ENCODE measurements at regions not wholly inside any gene's neighbourhood (a gene's known extent, or its start where the extent isn't known, plus 50 kb on each side); places are given as distances from the start of the nearest gene placed in this dataset.
"Not testable (repeated sequence)": the region's sequence is repeated elsewhere in the genome, so short reads cannot be mapped to it uniquely, and the experiment has no call there.

GRCh38 chr6:90900034-90900433 is 313.2 kb upstream of the MAP3K7 start:
- no peak overlapping the region for H3K4me3 Mint-ChIP-seq
- no peaks in the 10 kb centered on the region for H3K4me1 Mint-ChIP-seq
- ATAC-seq (no peak), DNase-seq (no peak)
- H3K9me3 Mint-ChIP-seq: no peaks in the 10 kb centered on the region
- no peaks in the 10 kb centered on the region for H3K36me3 Mint-ChIP-seq (ENCODE audit: low read depth)
- peaks cover 2% of the 10 kb centered on the region for H3K27me3 Mint-ChIP-seq
- H3K27ac Mint-ChIP-seq: no peak overlapping the region

GRCh38 chr6:90898763-90899162 is 311.9 kb upstream of the MAP3K7 start:
- DNase-seq (no peak), ATAC-seq (no peak)
- H3K9me3 Mint-ChIP-seq: no peaks in the 10 kb centered on the region
- H3K27ac Mint-ChIP-seq: no peak overlapping the region
- H3K27me3 Mint-ChIP-seq: peaks cover 6% of the 10 kb centered on the region
- no peaks in the 10 kb centered on the region for H3K36me3 Mint-ChIP-seq (ENCODE audit: low read depth)
- no peak overlapping the region for H3K4me3 Mint-ChIP-seq
- no peaks in the 10 kb centered on the region for H3K4me1 Mint-ChIP-seq

- peaks cover 6% of the 10 kb centered on the region for H3K27me3 Mint-ChIP-seq
- H3K9me3 Mint-ChIP-seq: no peaks in the 10 kb centered on the region
- H3K4me1 Mint-ChIP-seq: no peaks in the 10 kb centered on the region
- H3K27ac Mint-ChIP-seq: no peak overlapping the region
- DNase-seq (no peak), ATAC-seq (no peak)
- H3K36me3 Mint-ChIP-seq (ENCODE audit: low read depth): no peaks in the 10 kb centered on the region
- H3K4me3 Mint-ChIP-seq: no peak overlapping the region
Measured at GRCh38 chr6:90896075-90896547, 309.2 kb upstream of the MAP3K7 start.

- H3K36me3 Mint-ChIP-seq (ENCODE audit: low read depth): no peaks in the 10 kb centered on the region
- no peak overlapping the region for H3K4me3 Mint-ChIP-seq
- no peaks in the 10 kb centered on the region for H3K9me3 Mint-ChIP-seq
- H3K27me3 Mint-ChIP-seq: peaks cover 6% of the 10 kb centered on the region
- ATAC-seq (no peak), DNase-seq (no peak)
- no peaks in the 10 kb centered on the region for H3K4me1 Mint-ChIP-seq
- no peak overlapping the region for H3K27ac Mint-ChIP-seq
Measured at GRCh38 chr6:90895299-90896074, 308.6 kb upstream of the MAP3K7 start.

- H3K36me3 Mint-ChIP-seq (ENCODE audit: low read depth): no peaks in the 10 kb centered on the region
- H3K4me3 Mint-ChIP-seq: no peak overlapping the region
- H3K27ac Mint-ChIP-seq: no peak overlapping the region
- no peak for DNase-seq
- no peaks in the 10 kb centered on the region for H3K9me3 Mint-ChIP-seq
- H3K4me1 Mint-ChIP-seq: no peaks in the 10 kb centered on the region
- ATAC-seq: no peak
- H3K27me3 Mint-ChIP-seq: peaks cover 4% of the 10 kb centered on the region
Measured at GRCh38 chr6:90894285-90895130, 307.6 kb upstream of the MAP3K7 start.

- Mint-ChIP-seq H3K4me3 (no peak overlapping the region), H3K36me3 (ENCODE audit: low read depth) (no peaks in the 10 kb centered on the region), H3K4me1 (no peaks in the 10 kb centered on the region), H3K9me3 (no peaks in the 10 kb centered on the region), H3K27ac (no peak overlapping the region), H3K27me3 (peaks cover 4% of the 10 kb centered on the region)
- DNase-seq (no peak), ATAC-seq (no peak)
Measured at GRCh38 chr6:90893400-90893799, 306.5 kb upstream of the MAP3K7 start.

- Mint-ChIP-seq H3K27ac (no peak overlapping the region), H3K36me3 (ENCODE audit: low read depth) (no peaks in the 10 kb centered on the region), H3K9me3 (no peaks in the 10 kb centered on the region), H3K4me1 (no peaks in the 10 kb centered on the region), H3K4me3 (no peak overlapping the region), H3K27me3 (peaks cover 4% of the 10 kb centered on the region)
- ATAC-seq (no peak), DNase-seq (no peak)
Measured at GRCh38 chr6:90892271-90892670, 305.4 kb upstream of the MAP3K7 start.

- Mint-ChIP-seq H3K9me3 (no peaks in the 10 kb centered on the region), H3K4me3 (no peak overlapping the region), H3K27me3 (peaks cover 4% of the 10 kb centered on the region), H3K36me3 (ENCODE audit: low read depth) (no peaks in the 10 kb centered on the region), H3K4me1 (no peaks in the 10 kb centered on the region), H3K27ac (no peak overlapping the region)
- DNase-seq (no peak), ATAC-seq (no peak)
Measured at GRCh38 chr6:90891355-90891754, 304.5 kb upstream of the MAP3K7 start.

GRCh38 chr6:90890683-90891330 is 303.9 kb upstream of the MAP3K7 start:
- peaks cover 4% of the 10 kb centered on the region for H3K27me3 Mint-ChIP-seq
- H3K36me3 Mint-ChIP-seq (ENCODE audit: low read depth): no peaks in the 10 kb centered on the region
- ATAC-seq (no peak), DNase-seq (no peak)
- no peak overlapping the region for H3K27ac Mint-ChIP-seq
- no peak overlapping the region for H3K4me3 Mint-ChIP-seq
- H3K4me1 Mint-ChIP-seq: no peaks in the 10 kb centered on the region
- no peaks in the 10 kb centered on the region for H3K9me3 Mint-ChIP-seq

- Mint-ChIP-seq H3K27me3 (no peaks in the 10 kb centered on the region), H3K9me3 (peaks cover 1% of the 10 kb centered on the region), H3K4me1 (no peaks in the 10 kb centered on the region), H3K36me3 (ENCODE audit: low read depth) (no peaks in the 10 kb centered on the region), H3K4me3 (no peak overlapping the region), H3K27ac (no peak overlapping the region)
- DNase-seq (no peak), ATAC-seq (no peak)
Measured at GRCh38 chr6:90887764-90888163, 300.9 kb upstream of the MAP3K7 start.

- Mint-ChIP-seq H3K4me3 (no peak overlapping the region), H3K36me3 (ENCODE audit: low read depth) (no peaks in the 10 kb centered on the region), H3K27me3 (no peaks in the 10 kb centered on the region), H3K27ac (no peak overlapping the region), H3K4me1 (no peaks in the 10 kb centered on the region), H3K9me3 (peaks cover 16% of the 10 kb centered on the region)
- ATAC-seq (no peak), DNase-seq (no peak)
Measured at GRCh38 chr6:90885611-90886056, 298.8 kb upstream of the MAP3K7 start.

GRCh38 chr6:90885137-90885536 is 298.3 kb upstream of the MAP3K7 start:
- H3K36me3 Mint-ChIP-seq (ENCODE audit: low read depth); H3K4me1 Mint-ChIP-seq; H3K27ac Mint-ChIP-seq; H3K4me3 Mint-ChIP-seq; DNase-seq; ATAC-seq; H3K27me3 Mint-ChIP-seq: not testable (repeated sequence)
- peaks cover 19% of the 10 kb centered on the region for H3K9me3 Mint-ChIP-seq

- Mint-ChIP-seq H3K9me3 (peaks cover 16% of the 10 kb centered on the region), H3K27me3 (peaks cover 7% of the 10 kb centered on the region), H3K4me1 (no peaks in the 10 kb centered on the region), H3K27ac (no peak overlapping the region), H3K4me3 (no peak overlapping the region), H3K36me3 (ENCODE audit: low read depth) (no peaks in the 10 kb centered on the region)
- ATAC-seq (no peak), DNase-seq (no peak)
Measured at GRCh38 chr6:90877616-90878015, 290.7 kb upstream of the MAP3K7 start.

- Mint-ChIP-seq H3K36me3 (ENCODE audit: low read depth) (no peaks in the 10 kb centered on the region), H3K4me3 (no peak overlapping the region), H3K27ac (no peak overlapping the region), H3K27me3 (peaks cover 7% of the 10 kb centered on the region), H3K4me1 (no peaks in the 10 kb centered on the region), H3K9me3 (no peaks in the 10 kb centered on the region)
- ATAC-seq (no peak), DNase-seq (no peak)
Measured at GRCh38 chr6:90874931-90875330, 288.1 kb upstream of the MAP3K7 start.

GRCh38 chr6:90872981-90873380 is 286.1 kb upstream of the MAP3K7 start:
- no peaks in the 10 kb centered on the region for H3K4me1 Mint-ChIP-seq
- H3K27me3 Mint-ChIP-seq: peaks cover 10% of the 10 kb centered on the region
- no peak overlapping the region for H3K4me3 Mint-ChIP-seq
- H3K27ac Mint-ChIP-seq: no peak overlapping the region
- H3K36me3 Mint-ChIP-seq (ENCODE audit: low read depth): no peaks in the 10 kb centered on the region
- H3K9me3 Mint-ChIP-seq: no peaks in the 10 kb centered on the region
- DNase-seq: no peak
- no peak for ATAC-seq
